ENCODE measurements at regions not wholly inside any gene's neighbourhood (a gene's known extent, or its start where the extent isn't known, plus 50 kb on each side); places are given as distances from the start of the nearest gene placed in this dataset.

DNA sequence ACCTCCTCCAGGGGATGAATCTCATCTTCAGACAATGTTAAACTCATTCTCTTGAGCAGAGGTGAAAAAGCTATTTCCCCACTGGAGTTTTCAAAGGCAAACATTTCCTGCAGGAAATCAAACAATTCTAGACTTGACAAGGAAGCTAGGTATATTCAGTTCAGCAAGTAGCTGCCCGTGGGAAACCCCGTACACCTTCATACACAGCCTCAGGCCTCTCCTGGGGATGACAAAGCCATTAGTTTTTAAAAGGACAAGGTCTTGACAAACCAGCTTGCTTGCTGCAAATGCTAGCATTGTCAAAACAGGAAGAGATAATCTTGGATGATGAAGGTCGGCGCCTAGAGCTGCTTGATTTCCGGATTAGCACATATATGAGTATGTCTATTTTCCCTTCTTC is 1630.8 kb upstream of the TENM4 start:
- TF ChIP-seq, protein P1, sequence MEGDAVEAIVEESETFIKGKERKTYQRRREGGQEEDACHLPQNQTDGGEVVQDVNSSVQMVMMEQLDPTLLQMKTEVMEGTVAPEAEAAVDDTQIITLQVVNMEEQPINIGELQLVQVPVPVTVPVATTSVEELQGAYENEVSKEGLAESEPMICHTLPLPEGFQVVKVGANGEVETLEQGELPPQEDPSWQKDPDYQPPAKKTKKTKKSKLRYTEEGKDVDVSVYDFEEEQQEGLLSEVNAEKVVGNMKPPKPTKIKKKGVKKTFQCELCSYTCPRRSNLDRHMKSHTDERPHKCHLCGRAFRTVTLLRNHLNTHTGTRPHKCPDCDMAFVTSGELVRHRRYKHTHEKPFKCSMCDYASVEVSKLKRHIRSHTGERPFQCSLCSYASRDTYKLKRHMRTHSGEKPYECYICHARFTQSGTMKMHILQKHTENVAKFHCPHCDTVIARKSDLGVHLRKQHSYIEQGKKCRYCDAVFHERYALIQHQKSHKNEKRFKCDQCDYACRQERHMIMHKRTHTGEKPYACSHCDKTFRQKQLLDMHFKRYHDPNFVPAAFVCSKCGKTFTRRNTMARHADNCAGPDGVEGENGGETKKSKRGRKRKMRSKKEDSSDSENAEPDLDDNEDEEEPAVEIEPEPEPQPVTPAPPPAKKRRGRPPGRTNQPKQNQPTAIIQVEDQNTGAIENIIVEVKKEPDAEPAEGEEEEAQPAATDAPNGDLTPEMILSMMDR (IDR thresholded peaks at IDR 0.05 in 4 of 5, conservative IDR thresholded peaks at IDR 0.05 in 1 of 5) = no peak
- TF ChIP-seq POLR2A (IDR thresholded peaks at IDR 0.05) = no peak

Data from gastrocnemius medialis (tissue), 4 donors.